ENCODE measurements at regions not wholly inside any gene's neighbourhood (a gene's known extent, or its start where the extent isn't known, plus 50 kb on each side); places are given as distances from the start of the nearest gene placed in this dataset.

GRCh38 chr4:89551191-89551590 lies 243.6 kb upstream of the GPRIN3 start:
- no peak for TF ChIP-seq REST (IDR thresholded peaks at IDR 0.05; ENCODE audit: insufficient replicate concordance, low read depth)
- no peak for TF ChIP-seq POLR2AphosphoS5 (IDR thresholded peaks at IDR 0.05; ENCODE audit: low read depth)
- no peak for TF ChIP-seq SPI1 (IDR thresholded peaks at IDR 0.05; ENCODE audit: borderline replicate concordance, low read depth)
- TF ChIP-seq GABPA (IDR thresholded peaks at IDR 0.05; ENCODE audit: low read depth), result no peak
- no peak for TF ChIP-seq CTCF (IDR thresholded peaks at IDR 0.05; ENCODE audit: insufficient read depth, low read length)
- H3K4me3 ChIP-seq (replicated peaks; ENCODE audit: insufficient read depth, low read length), result no peak overlapping the region
- H3K27ac ChIP-seq (replicated peaks), result no peak overlapping the region
- no peaks in the 10 kb centered on the region for H3K27me3 ChIP-seq (ENCODE audit: insufficient read depth, poor library complexity, severe bottlenecking)
- DNase-seq (ENCODE audit: low read depth in 1 of 2, low spot score in 1 of 2), result no peak

- TF ChIP-seq POLR2AphosphoS5 (IDR thresholded peaks at IDR 0.05; ENCODE audit: low read depth) (no peak), REST (IDR thresholded peaks at IDR 0.05; ENCODE audit: insufficient replicate concordance, low read depth) (no peak), CTCF (IDR thresholded peaks at IDR 0.05; ENCODE audit: insufficient read depth, low read length) (no peak), SPI1 (IDR thresholded peaks at IDR 0.05; ENCODE audit: borderline replicate concordance, low read depth) (no peak), GABPA (IDR thresholded peaks at IDR 0.05; ENCODE audit: low read depth) (no peak)
- DNase-seq (ENCODE audit: low read depth in 1 of 2, low spot score in 1 of 2), result no peak
- no peak overlapping the region for H3K4me3 ChIP-seq (replicated peaks; ENCODE audit: insufficient read depth, low read length)
These were observed 242.3 kb upstream of the GPRIN3 start for GRCh38 chr4:89549907-89550306.

GRCh38 chr4:89545315-89545714 lies 237.7 kb upstream of the GPRIN3 start:
- no peaks in the 10 kb centered on the region for H3K27me3 ChIP-seq (ENCODE audit: insufficient read depth, poor library complexity, severe bottlenecking)
- TF ChIP-seq SPI1 (IDR thresholded peaks at IDR 0.05; ENCODE audit: borderline replicate concordance, low read depth) (no peak), GABPA (IDR thresholded peaks at IDR 0.05; ENCODE audit: low read depth) (no peak), POLR2AphosphoS5 (IDR thresholded peaks at IDR 0.05; ENCODE audit: low read depth) (no peak), REST (IDR thresholded peaks at IDR 0.05; ENCODE audit: insufficient replicate concordance, low read depth) (no peak), CTCF (IDR thresholded peaks at IDR 0.05; ENCODE audit: insufficient read depth, low read length) (no peak)
- H3K27ac ChIP-seq (replicated peaks), result no peak overlapping the region
- DNase-seq (ENCODE audit: low read depth in 1 of 2, low spot score in 1 of 2), result no peak
- H3K4me3 ChIP-seq (replicated peaks; ENCODE audit: insufficient read depth, low read length), result no peak overlapping the region

More at GRCh38 chr4:89549907-89550306, 242.3 kb upstream of the GPRIN3 start:
- Histone ChIP-seq H3K27me3 (ENCODE audit: insufficient read depth, poor library complexity, severe bottlenecking) (no peaks in the 10 kb centered on the region), H3K27ac (replicated peaks) (no peak overlapping the region)

Data from HL-60 (cell line).